AG08395 (cell line): ENCODE measurements at regions not wholly inside any gene's neighbourhood (a gene's known extent, or its start where the extent isn't known, plus 50 kb on each side); places are given as distances from the start of the nearest gene placed in this dataset.

Experiments
- DNase-seq: peaks from one replicate; pipeline ENCODE4 v3.0.0; 2012; ENCODE audit warnings: mixed read lengths, low spot score

DNA sequence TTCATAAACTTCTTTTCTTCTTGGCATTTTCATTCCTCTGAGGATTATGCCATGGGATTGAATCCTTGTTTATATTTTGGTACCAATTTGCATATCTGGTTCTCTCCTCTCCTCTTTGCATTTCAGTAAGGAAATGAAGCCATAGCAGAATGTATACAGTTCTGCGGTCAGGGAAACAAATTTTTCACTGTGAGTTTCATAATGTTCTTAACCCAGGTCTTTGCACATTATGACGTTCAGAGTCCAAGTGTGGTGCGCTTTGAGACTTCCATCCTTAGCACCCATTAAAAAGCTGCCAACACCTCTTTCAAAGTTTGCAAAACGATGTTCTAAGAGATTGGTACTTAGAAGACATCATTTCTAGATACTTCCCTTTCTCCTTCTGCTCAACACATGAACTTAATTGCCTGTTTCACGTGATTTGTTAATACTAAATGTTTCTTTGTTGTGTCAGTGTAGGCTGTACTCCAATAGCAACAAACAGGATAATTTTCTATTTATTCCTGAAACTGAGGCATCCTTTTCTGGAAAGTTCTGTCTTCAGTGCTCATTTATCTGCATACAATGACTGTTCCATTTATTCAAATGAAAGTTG lies 953.1 kb upstream of the NR2F2 start:
- no peak for DNase-seq

DNA sequence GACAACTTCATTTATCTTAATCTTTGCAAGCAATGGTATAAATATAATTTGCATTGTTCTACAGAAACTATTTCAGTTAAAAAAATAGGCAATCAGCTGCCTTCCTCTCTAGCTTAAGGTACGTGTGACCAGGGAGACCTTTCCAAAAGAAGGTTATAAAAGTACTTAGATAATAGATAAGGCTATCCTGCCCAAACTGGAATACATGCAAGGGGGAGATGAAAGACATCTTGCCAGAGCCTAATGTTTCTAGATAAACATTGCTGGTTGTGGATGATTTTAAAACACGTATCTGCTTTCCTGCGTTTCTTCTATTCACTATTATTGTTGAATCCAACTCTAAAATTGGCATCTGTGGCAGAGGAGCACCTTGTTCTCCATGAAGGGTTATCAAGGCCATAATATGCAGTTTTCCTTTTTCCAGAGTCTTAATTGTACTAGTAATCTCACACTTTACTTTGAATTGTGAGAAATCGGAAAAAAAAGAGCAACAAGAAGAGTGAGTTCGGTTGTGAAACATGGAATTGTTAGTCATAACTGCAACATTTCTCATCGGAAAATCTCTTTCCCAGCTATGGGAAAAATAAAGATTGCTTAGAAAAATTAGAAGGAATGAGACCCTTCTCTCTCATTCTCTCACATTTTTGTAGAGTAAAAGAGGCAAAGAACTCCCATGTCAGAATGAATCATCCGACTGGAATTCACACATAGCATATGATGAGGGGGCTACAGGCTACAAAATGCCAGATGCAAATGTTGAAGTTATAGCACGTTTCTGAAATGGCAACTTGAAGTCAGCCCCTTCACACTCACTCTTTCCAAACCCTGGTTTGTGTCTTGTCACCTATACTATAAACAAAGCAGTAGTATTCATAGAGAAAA lies 936.1 kb upstream of the NR2F2 start:
- no peak for DNase-seq

DNA sequence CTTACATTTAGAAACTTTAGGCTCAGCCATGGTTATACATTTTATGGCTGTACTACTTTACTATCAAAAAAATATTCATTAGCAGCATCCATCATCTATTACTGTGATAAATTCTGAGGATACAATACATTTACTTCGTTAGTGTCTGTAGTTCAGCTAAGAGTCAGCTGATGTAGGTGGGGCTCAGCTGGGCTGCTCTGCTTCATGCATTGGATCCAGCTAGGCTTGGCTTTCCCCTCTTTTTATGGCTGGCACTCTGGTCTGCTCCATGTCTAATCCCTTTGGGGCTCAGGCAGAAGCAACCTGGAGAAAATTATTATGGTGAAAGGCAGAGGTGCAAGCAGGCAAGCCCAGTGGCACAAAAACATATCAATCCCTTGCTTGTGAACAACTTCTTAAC lies 930.1 kb upstream of the NR2F2 start:
- DNase-seq, result no peak

DNA sequence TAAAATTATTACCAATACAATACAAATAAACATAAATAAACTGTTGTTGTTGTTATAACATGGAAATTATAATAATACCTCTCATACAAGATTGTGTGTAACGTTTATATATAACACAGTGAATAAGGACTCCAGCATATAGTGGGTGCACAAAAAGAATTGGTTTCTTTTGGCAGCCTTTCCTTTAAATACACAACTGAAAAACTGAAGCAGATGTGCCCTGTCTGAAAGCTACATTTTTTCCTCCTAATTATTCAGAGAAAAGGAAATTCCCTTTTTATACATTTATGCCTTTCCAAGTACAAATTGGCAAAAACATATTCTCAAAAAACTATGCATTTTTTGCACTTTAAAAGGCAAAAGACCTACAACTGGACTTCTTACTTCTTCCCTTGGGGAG lies 928.9 kb upstream of the NR2F2 start:
- no peak for DNase-seq

DNA sequence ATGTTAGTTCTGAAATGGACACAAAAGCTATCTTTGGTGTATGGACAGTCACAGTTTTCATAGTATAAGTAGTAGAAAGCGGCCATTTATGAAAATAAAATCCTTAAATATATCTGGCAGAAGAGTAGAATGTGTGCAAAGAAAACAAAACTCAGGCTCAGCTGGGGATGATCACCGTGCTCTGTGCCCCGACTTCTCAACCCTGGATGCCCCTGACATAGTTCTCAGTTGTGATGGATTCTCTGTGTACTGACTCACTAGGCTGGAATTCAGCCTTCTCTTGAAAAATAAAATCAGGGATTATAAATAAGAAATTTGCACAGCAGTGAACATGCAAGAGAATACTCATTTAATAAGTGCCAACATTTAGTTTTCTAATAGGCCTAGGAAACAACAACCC lies 925.1 kb upstream of the NR2F2 start:
- DNase-seq, result no peak

DNA sequence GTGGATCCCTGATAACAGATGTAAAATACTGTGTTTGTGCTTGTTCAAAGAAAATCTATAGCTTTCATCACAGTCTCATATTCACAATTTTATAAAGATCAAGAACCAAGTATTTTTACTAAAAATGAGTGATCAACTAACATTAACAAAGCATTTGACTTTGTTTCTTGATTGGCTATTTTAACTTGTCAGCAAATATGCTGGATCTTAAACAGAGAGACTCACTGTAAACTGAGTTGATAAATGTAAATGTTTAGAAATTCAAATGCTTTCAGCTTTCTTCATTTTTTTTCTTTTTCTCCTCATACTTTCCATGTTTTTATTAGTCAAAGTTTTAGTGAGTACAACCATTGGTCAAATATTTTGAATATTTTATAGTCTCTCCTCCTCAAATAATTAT lies 923.0 kb upstream of the NR2F2 start:
- no peak for DNase-seq

DNA sequence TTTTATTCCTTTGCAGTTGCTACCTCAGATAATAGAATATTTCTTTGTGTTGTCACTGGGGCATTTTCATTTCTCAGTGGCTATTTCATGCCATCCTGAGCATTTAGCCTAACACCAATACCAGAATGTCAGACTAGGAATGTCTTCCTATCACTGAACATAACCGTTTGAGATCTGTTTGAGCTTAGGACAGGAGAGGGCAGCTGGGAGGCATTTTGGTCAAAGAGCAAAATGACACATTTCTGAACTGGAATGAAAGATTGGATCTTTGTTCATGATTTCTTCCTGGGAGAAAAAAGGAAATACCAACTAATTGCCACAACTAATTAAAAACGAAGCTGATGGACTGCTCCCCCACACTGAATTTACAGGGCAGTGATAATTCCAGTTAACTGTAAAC lies 921.3 kb upstream of the NR2F2 start:
- no peak for DNase-seq

DNA sequence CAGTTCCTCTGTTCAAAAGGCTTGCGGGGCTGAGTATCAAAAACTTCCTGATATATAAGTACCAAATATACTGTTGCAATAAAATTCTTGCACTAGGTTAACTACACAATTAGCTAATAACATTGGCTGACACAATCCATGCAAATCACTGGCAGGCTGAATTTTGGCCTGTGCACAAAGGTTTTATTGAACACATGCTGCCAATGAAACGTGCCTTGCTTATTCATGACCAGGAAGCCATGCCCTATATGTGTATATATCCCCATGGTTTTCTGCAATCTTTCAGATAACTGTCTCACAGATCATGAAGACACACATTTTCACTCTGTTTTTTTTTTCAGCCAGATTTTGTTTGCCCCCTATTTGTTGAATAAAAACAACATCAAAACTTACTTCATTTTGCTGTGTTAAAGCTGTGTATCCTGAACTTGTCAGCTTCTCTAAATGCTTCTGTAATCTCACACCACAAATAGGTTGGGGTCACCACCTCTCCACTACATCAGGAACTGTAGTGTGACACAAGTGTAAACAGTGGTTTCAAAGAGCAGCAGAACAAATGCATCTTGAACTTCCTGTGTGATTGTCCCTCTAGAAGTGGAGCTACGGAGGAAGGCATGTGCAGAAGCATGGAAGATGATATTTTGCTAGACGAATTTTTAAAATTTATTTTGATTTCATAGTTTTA lies 920.7 kb upstream of the NR2F2 start:
- no peak for DNase-seq

DNA sequence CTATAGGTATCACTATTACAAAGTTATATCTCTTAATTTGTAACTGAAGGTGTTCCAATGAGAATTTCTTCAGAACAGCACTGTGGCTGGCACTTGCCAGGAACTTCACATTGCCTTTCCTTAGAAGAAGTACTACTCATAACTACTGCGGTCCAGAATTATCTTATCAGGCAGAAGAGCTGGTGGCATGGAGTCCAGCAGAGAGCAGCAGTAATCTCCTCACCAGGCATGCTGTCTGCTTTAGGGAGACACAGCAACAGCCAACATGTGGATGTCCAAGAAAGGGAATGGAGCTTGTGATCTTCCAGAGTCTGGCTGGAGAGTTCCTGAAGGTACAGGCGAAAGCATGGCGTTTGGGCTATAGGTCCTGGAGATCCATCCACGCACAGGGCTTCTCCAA lies 919.7 kb upstream of the NR2F2 start:
- DNase-seq, result no peak

DNA sequence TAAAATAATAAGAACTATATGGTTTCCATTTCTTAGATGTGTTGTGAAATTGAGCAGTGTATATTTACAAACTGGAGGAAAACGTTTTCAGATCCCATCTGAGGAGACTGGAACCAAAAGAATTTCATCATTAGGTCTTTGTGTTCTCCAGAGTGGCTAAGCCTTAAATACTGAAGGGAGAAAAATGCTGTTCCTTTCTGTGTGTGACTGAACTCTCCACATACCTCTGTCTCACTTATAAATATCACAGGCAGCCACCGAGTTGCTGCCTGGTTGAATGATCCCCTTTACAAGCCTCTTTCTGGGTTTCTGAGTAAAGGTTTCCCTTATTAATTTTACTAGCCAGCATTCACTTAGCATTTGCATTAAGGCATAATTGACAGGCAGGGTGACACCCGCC lies 913.9 kb upstream of the NR2F2 start:
- no peak for DNase-seq

DNA sequence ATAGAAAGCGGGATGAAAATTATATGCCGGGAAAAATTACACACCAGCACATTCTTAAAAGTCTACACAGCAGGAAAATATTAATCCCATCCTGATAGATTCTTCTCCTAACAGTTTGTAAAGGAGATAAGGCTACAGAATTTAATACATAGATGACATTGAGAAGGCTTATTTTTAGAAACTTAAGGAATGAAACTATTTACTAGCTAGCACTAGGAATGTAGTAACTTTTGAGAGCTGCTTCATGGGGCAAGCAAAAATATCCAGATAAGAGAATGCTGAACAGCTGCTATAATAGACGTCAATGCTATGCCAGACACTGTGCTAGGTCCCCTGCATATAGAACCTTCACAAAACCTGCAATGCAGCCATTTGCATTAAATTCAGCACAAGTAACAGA lies 912.7 kb upstream of the NR2F2 start:
- no peak for DNase-seq

DNA sequence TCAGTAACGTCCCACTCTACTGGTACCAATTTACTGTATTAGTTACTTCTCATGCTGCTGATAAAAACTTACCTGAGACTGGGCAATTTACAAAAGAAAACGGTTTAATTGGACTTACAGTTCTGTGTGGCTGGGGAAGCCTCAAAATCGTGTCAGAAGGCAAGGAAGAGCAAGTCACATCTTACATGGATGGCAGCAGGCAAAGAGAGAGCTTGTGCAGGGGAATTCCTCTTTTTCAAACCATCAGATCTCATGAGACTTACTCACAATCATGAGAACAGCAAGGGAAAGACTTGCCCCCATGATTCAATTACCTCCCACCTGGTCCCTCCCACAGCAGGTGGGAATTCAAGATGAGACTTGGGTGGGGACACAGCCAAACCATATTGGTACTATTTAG lies 908.2 kb upstream of the NR2F2 start:
- no peak for DNase-seq

DNA sequence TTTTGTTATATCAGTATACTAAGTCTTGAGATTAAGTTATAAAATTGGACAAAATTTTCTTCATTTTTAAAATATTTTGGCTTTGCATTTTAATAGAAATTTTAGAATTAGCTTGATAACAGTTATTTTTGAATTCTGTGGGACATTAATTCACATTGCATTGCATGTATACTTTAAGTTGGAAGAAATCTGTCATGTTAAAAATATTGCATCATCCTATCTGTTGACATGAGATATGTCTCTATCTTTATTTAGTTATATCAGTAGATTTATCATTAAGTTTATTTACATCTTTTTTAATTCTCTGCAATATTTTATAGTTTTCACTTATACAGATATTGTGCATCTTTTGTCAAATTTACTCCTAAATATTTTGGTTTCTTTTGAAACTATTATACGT lies 904.6 kb upstream of the NR2F2 start:
- no peak for DNase-seq

DNA sequence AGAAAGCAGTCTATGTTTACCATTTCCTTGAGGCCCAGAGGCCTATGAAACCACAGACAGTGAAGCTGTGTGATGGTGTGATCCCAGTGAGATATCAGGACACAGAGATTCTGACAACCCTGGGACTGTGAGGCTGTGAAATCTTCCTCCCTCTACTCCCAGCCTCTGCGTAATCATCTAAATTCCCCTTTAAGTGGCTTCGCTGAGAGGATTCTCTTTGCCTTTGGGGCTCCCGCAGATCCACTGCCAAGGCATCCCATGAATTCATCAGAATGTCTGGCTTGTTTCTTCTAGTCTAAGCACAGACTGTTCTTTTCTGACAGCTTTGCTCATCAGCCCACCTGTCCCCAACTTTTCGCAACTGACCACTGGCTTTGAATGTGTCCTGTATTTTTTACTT lies 901.2 kb upstream of the NR2F2 start:
- no peak for DNase-seq

DNA sequence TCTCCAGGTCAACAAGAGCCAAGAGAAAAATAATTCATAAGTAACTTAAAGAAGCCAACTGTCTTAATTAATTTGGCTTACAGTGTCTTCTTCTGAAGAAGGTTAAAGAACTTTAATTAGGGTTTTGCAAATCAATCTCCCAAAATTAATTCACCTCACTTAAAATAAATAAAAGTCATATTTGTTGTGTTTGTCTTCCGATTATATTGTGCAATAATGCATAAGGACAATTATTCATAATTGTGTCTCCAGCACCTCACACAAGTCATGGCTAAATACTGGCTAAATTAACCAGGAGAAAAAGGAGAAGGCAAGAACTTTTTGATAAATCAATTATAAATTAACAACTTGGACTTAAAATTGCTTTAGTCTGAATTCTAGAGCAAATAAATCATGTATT lies 899.0 kb upstream of the NR2F2 start:
- DNase-seq, result no peak

DNA sequence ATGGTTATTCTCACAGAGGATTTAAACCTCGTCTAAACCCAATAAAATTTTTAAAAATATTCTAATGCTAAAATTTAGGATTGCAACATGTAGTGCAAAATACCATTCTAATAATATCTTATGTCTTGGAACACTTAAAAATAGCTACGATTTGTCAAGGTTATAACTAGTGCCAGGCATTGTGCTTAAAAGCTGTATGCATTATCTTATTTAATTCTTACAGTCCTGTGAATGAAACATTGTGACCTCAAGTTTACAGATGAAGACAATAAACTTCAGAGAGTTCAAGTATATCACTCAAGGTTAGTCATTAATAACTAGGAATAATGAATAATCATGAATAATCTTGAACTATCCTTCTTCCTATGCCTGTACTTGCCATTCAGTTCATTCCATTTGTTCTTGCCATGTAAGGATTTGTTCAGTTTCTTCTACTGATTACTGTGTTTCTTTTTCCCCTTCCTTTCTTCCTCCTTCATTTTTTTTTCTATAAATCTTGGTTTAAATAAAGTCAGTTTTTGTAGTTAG lies 897.6 kb upstream of the NR2F2 start:
- DNase-seq, result no peak

DNA sequence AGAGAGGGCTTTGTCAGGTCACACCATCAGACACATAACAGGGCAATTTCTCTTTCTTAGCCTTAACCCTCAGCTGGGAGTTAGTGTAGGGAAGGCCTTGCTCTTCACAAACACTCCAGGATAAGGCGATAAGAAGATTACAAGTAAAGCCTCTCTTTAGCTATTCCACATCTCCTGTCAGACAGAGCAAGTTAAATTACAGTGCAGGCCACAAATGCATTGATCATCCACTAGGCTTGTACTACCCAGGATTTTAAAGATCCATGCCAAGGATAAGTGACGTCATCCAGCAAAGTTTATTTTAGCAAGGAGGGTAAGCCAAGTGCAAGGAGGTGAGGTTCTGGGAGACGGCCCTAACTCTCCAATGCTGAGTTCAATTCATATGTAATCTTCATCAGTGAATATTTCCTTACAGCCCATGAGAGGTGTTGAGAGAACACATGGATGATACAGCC lies 890.6 kb upstream of the NR2F2 start:
- DNase-seq, result no peak

DNA sequence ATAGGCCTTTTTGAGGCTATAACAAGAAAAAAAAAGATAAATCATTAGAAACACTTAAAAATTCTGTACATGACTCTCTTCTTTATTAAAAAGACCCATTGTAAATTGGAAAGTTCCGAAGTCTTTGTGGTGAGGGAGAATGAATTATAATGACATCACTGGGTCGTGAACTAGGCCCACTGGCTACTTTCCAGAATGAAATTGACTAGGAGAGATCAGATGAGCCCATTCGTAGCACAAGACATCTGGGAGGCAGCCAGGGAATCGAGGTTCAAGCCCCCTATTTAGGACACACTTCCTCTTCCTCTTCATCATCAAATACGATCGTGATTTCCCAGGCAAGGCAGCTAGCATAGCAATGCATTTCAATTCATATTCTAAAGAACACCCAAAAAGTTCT lies 889.8 kb upstream of the NR2F2 start:
- no peak for DNase-seq

DNA sequence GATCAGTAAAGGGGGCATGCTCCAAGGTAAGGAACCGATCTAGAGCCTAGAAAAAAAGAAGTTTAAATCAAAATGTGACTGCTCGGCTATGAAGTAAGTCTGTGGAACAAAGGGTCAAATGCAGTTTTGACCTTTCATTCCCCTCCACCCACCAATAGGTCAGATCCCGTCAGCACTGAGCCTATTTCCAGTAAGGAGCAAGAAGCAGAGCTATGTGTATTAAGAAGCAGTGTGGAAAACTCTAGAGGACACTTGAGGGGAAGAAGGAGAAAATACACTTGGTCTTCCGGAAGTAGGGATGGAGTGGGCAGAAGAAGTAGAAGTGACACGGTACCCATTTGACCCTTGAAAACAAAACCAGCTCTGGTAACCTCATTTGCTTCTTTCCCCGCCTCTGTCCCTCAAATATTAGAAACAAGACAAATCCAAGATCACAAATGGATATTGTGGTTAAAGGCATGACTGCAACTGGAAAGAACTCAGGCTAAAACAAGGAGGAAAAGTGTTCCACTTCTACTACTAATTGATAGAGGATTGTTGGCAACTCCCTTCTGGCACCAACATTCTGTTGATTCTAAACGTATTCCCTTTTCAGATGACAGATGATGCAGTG lies 888.3 kb upstream of the NR2F2 start:
- no peak for DNase-seq

DNA sequence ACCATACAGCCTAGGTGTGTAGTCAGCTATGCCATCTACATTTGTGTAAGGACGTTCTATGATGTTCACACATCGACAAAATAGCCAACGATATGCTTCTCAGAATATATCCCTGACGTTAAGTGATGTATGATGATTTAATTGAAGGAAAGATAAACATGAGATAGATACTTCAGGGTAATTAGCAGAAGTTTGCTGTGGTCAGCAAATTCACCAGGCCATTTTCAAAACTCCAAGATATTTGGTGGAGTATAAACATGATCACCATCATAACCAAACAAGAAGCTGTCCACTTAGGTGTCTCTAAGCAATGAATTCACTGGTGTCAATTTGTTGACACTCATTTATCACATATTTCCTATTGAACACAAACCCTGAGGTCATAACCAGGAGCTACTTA lies 885.6 kb upstream of the NR2F2 start:
- DNase-seq, result no peak

DNA sequence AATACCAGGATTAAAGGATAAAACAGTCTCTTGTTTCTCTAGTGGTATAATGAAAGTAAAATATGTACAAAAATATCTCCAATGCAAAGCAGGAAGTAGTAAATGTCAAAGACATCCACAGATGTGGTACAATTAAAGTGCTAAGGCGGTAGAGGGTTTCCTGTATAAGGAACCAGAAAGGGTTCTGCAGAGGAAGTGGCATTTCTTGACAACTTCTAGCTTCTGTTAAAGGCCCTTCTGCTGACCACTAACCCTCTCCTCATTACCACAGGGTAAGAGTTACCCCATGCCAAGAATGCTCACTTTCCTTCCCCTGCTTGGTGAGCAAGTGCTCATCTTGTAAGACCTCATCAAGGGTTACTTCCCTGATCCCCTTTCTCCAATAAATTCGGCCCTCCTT lies 883.6 kb upstream of the NR2F2 start:
- DNase-seq, result no peak

DNA sequence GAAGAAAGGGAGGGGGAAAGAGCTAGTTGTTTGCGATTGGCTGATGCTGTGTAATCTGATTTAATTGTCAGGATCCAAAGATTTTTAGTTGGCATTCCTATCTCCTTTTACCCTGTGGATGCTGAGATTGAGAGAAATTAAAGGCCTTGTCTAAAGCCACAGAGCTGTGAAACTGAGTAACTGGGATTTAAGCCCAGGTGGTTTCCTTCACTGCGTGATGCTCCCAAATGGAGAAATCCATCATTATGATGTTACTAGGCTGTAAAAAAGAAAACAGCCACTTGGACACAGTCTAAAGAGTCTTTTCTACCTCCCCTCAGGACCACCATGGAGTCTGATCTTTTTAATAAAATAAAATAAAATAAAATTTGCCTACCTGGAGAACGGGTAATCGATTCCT lies 883.0 kb upstream of the NR2F2 start:
- DNase-seq, result no peak
